ENCODE measurements at regions not wholly inside any gene's neighbourhood (a gene's known extent, or its start where the extent isn't known, plus 50 kb on each side); places are given as distances from the start of the nearest gene placed in this dataset.

- no peak overlapping the region for H3K9ac ChIP-seq (ENCODE audit: low read depth, low read length)
- H3K4ac ChIP-seq (ENCODE audit: low read depth, low read length) = no peak overlapping the region
- POLR2A ChIA-PET (ENCODE audit: unreplicated experiment) = no interaction called here
- H3K36me3 ChIP-seq (ENCODE audit: control insufficient read depth, insufficient read depth, low read length) = peaks cover 3% of the 10 kb centered on the region
- no peak overlapping the region for H4K8ac ChIP-seq (ENCODE audit: low read depth in 2 of 2, low read length in 2 of 2)
- H3K18ac ChIP-seq (ENCODE audit: low read depth, low read length) = no peak overlapping the region
- dilution Hi-C loops (cut with HindIII; ENCODE audit: low sequenced_read_pairs, unreplicated experiment) = no loop called here
- CTCF ChIA-PET = no interaction called here
- H2AFZ ChIP-seq (replicated peaks; ENCODE audit: low read length, poor library complexity) = no peak overlapping the region
- ATAC-seq (ENCODE audit: low read depth) = no peak
- H2BK5ac ChIP-seq (ENCODE audit: low read depth, low read length, poor library complexity, severe bottlenecking) = no peak overlapping the region
- H4K5ac ChIP-seq (ENCODE audit: low read depth, low read length) = no peak overlapping the region
- no peaks in the 10 kb centered on the region for H3K27me3 ChIP-seq (ENCODE audit: control insufficient read depth, insufficient read depth, low read length)
- H3K4me3 ChIP-seq (ENCODE audit: insufficient read depth, low read depth, low read length) = no peak overlapping the region
- BruUV-seq (replicated peaks) = no TSS peak
- H3K14ac ChIP-seq (replicated peaks; ENCODE audit: low read depth, low read length) = no peak overlapping the region
- H2AK5ac ChIP-seq (ENCODE audit: low read depth, low read length) = no peak overlapping the region
- WGBS, 2 experiments (ENCODE audit: extremely low coverage in 2 of 2, insufficient read length in 1 of 2) = no CpG with 5 or more reads among the region's 4 CpGs
- in situ Hi-C loops (cut with MboI; ENCODE audit: low sequenced_read_pairs) = no loop called here
- no peaks in the 10 kb centered on the region for H3K79me1 ChIP-seq (ENCODE audit: low read depth in 1 of 2, low read length in 2 of 2)
- no peak overlapping the region for H4K91ac ChIP-seq (ENCODE audit: insufficient read depth, low read depth, low read length)
- no peaks in the 10 kb centered on the region for H3K9me1 ChIP-seq (ENCODE audit: insufficient read depth, low read length)
- H3K27ac ChIP-seq (ENCODE audit: insufficient read depth, low read length) = no peak overlapping the region
- TF ChIP-seq RFX5 (IDR thresholded peaks at IDR 0.05; ENCODE audit: low read depth, low read length) (no peak), MAFK (IDR thresholded peaks at IDR 0.05; ENCODE audit: low read depth, low read length) (no peak), NFE2L2 (IDR thresholded peaks at IDR 0.05; ENCODE audit: low read depth, low read length) (no peak), CEBPB (IDR thresholded peaks at IDR 0.05; ENCODE audit: low read depth, low read length) (no peak)
- H4K20me1 ChIP-seq (ENCODE audit: insufficient read depth, low read length) = no peaks in the 10 kb centered on the region
- H3K23ac ChIP-seq (ENCODE audit: low read depth, low read length) = no peak overlapping the region
- DNase-seq = no peak
- H3K56ac ChIP-seq (ENCODE audit: extremely low read depth, insufficient read depth, low read length) = no peak overlapping the region
- H2BK120ac ChIP-seq (ENCODE audit: low read depth, low read length) = no peak overlapping the region
- H2AK9ac ChIP-seq (replicated peaks; ENCODE audit: low read depth, low read length, poor library complexity) = no peak overlapping the region
- H3K4me2 ChIP-seq (ENCODE audit: low read depth, low read length) = no peak overlapping the region
- no peak overlapping the region for H2BK15ac ChIP-seq (ENCODE audit: low read depth, low read length)
- H3K9me3 ChIP-seq (ENCODE audit: control insufficient read depth, insufficient read depth, low read length) = peaks cover 6% of the 10 kb centered on the region
- H2BK20ac ChIP-seq (ENCODE audit: low read depth, low read length) = no peak overlapping the region
- H3K4me1 ChIP-seq (ENCODE audit: control insufficient read depth, insufficient read depth, low read length) = no peaks in the 10 kb centered on the region
- intact Hi-C loops (cut with micrococcal nuclease) = no loop called here
Measured at GRCh38 chr3:185309302-185309701, 53.6 kb upstream of the MAP3K13 start.
